Large intestine (tissue), 3 donors: ENCODE measurements at regions not wholly inside any gene's neighbourhood (a gene's known extent, or its start where the extent isn't known, plus 50 kb on each side); places are given as distances from the start of the nearest gene placed in this dataset.

Source experiments
- DNase-seq, 2 donors: peaks; one replicate each; pipeline versions ENCODE4 v3.0.0 to v3.0.0-alpha.2; 2013
- H3K27ac ChIP-seq: one replicate; pipeline ENCODE4 v1.5.1; 2013; ENCODE audit warnings: low read length
- H3K27me3 ChIP-seq: 2 replicates; pipeline ENCODE4 v1.6.1; 2013; ENCODE audit warnings: low read length; ENCODE audit not compliant: control insufficient read depth, insufficient read depth
- H3K36me3 ChIP-seq: 2 replicates; pipeline ENCODE4 v1.6.1; 2013; ENCODE audit warnings: low read length; ENCODE audit not compliant: control insufficient read depth, insufficient read depth
- H3K4me1 ChIP-seq: one replicate; pipeline ENCODE4 v1.6.1; 2013; ENCODE audit warnings: low read length; ENCODE audit not compliant: control insufficient read depth, insufficient read depth
- H3K4me3 ChIP-seq: one replicate; pipeline ENCODE4 v1.5.1; 2013; ENCODE audit warnings: low read length
- H3K9me3 ChIP-seq: one replicate; pipeline ENCODE4 v1.6.1; 2013; ENCODE audit warnings: mild to moderate bottlenecking, low read depth, low read length, moderate library complexity; ENCODE audit not compliant: control insufficient read depth
- WGBS: methylation state at CpG from one replicate; pipeline ENCODE4 v1.1.5; 2013; ENCODE audit warnings: low lambda C conversion rate; ENCODE audit not compliant: insufficient coverage; 5-methylcytosine and 5-hydroxymethylcytosine counted together

DNA sequence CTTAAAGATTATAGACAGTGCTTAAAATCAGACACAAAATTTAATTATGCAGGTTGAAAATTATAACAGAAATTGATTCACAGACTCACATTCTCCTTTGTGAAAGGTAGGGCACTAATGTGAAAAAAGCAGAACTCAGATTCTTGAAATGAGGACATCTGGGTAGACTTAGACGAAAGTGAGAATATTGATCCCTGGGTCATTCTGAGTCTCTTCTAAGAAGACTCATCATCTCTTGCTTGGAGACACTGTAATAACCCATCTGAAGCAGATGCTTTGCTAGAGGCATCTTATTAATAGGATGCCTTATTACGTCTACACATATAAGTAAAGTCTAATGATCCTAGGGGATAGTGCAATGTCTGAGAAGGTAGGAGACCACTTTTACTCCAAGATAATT is 274.4 kb downstream of the HINT1 start:
- no peaks in the 10 kb centered on the region for H3K27me3 ChIP-seq
- no peaks in the 10 kb centered on the region for H3K9me3 ChIP-seq
- no peak overlapping the region for H3K4me3 ChIP-seq
- peaks cover 9% of the 10 kb centered on the region for H3K4me1 ChIP-seq
- DNase-seq: no peak
- H3K36me3 ChIP-seq: no peaks in the 10 kb centered on the region
- no peak overlapping the region for H3K27ac ChIP-seq
- no CpG with 5 or more reads among the region's 2 CpGs for WGBS

DNA sequence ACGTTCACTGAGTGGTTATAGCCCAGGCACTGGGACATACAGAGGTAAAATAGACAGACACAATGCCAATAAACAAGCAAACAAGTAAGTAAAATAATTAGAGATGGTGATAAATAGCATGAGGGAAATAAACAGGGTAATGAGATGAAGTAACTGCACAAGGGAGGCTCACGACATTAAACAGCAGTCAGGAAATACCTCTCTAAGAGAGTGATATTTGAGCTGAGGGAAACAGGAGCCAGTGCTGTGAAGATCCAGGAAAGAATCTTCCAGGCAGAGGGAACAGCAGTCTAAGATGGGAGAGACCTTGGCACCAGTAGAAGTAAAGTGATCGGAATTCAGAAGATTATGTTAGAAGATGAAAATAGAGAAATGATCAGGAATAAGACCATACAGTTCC is 279.4 kb downstream of the HINT1 start:
- H3K4me1 ChIP-seq: peaks cover 28% of the 10 kb centered on the region
- WGBS: 30% methylated on average over 3 of the region's 3 CpGs
- peak in 1 of 2 donors; percentile 26 for DNase-seq
- peak overlapping the region; percentile 81 for H3K27ac ChIP-seq
- no peaks in the 10 kb centered on the region for H3K27me3 ChIP-seq
- H3K36me3 ChIP-seq: no peaks in the 10 kb centered on the region
- no peak overlapping the region for H3K4me3 ChIP-seq
- H3K9me3 ChIP-seq: no peaks in the 10 kb centered on the region

DNA sequence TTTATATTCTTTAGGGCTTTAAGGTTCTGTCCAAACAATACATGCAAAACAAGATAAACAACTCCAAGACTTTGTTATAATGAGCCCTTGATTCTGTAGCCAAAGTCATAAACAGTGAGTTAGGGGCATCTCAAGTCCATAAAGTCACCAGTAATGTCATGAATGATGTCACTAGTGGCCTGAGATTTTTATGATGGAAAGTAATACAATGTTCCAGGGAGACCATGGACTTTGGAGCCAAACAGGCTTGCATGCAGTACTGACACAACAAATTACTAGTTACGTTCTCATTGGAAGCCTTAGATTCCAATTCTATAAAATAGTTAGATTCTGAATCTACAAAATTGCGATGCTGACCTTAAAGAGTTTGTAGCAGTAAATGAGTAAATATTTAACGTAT is 280.0 kb downstream of the HINT1 start:
- Histone ChIP-seq H3K27me3 (no peaks in the 10 kb centered on the region), H3K9me3 (no peaks in the 10 kb centered on the region), H3K4me3 (no peak overlapping the region), H3K36me3 (no peaks in the 10 kb centered on the region), H3K4me1 (peaks cover 28% of the 10 kb centered on the region), H3K27ac (peak overlapping the region; percentile 81)
- DNase-seq: peak; percentile 81 to 95
- 8% methylated on average over 2 of the region's 3 CpGs for WGBS

DNA sequence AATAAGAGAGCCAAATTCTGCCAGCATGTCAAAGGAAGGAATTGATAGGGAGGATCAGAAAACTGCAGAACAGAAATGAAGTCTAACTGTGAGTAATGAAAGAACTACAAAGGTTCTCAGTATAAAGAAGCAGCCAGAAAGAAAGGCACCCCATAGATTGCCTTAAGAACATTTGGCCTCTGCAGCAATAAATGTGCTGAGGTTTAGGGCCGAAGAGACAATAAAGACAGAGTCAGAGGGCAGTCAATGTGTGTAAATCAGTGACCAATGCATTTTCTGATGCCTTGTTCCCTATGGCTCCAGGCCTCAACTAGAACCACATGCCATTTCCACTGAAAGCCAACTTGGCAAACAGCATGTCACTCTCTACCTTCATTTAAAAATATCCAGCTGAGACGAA is 281.0 kb downstream of the HINT1 start:
- Histone ChIP-seq H3K9me3 (no peaks in the 10 kb centered on the region), H3K4me3 (no peak overlapping the region), H3K4me1 (peaks cover 28% of the 10 kb centered on the region), H3K27ac (peak overlapping the region; percentile 81), H3K36me3 (no peaks in the 10 kb centered on the region), H3K27me3 (no peaks in the 10 kb centered on the region)
- WGBS: no CpG with 5 or more reads among the region's 2 CpGs
- peak; percentile 56 to 70 for DNase-seq

DNA sequence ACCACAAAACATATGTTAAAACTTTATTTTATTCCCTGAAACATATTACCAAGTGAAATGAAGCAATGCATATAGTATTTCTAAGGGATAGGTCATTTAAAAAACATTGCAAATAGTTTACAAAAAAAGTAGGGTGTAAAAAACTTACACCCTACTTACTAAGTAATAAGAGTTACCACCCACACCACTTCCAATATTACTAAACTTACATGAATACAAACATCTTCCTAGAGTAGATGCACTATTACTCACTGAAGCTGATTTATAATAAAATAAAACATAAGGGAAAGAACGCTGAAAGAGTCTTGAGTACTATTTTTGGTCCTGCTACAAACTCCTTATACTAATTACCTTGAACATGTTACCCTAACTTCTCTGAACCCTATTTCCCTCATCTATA is 289.4 kb downstream of the HINT1 start:
- H3K9me3 ChIP-seq: no peaks in the 10 kb centered on the region
- no peaks in the 10 kb centered on the region for H3K4me1 ChIP-seq
- H3K27me3 ChIP-seq: no peaks in the 10 kb centered on the region
- no CpG with 5 or more reads among the region's 1 CpG for WGBS
- DNase-seq: no peak
- no peaks in the 10 kb centered on the region for H3K36me3 ChIP-seq
- no peak overlapping the region for H3K4me3 ChIP-seq
- no peak overlapping the region for H3K27ac ChIP-seq

DNA sequence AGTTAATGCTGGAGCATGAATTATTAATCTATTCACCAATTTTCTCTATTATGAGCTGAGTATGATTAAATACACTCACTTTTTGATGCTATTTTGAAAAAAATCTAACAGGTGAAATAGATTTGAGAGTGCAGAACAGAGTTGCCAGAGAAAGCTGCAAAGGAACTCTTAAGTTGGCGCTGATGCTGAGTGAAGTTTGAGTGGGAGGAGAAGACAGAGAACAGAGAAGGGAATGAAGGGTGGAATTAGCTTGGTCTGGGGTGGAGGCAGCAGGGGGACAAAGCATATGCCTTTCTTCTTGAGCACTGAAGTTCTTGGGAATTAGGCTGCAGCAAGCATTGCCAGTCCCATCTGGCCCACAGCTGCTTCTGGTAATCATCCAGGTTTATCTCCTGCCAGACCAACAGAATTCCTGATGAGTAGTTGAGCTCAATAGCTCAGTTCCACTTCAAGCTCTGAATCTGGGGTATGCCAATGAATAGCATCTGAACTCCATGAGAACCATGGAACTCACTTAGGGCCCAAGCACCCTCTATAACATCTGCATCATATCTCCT is 290.1 kb downstream of the HINT1 start:
- H3K9me3 ChIP-seq: no peaks in the 10 kb centered on the region
- H3K4me3 ChIP-seq: no peak overlapping the region
- H3K36me3 ChIP-seq: no peaks in the 10 kb centered on the region
- H3K27ac ChIP-seq: no peak overlapping the region
- 88% methylated on average over 1 of the region's 1 CpG for WGBS
- no peaks in the 10 kb centered on the region for H3K4me1 ChIP-seq
- H3K27me3 ChIP-seq: no peaks in the 10 kb centered on the region
- DNase-seq: no peak

DNA sequence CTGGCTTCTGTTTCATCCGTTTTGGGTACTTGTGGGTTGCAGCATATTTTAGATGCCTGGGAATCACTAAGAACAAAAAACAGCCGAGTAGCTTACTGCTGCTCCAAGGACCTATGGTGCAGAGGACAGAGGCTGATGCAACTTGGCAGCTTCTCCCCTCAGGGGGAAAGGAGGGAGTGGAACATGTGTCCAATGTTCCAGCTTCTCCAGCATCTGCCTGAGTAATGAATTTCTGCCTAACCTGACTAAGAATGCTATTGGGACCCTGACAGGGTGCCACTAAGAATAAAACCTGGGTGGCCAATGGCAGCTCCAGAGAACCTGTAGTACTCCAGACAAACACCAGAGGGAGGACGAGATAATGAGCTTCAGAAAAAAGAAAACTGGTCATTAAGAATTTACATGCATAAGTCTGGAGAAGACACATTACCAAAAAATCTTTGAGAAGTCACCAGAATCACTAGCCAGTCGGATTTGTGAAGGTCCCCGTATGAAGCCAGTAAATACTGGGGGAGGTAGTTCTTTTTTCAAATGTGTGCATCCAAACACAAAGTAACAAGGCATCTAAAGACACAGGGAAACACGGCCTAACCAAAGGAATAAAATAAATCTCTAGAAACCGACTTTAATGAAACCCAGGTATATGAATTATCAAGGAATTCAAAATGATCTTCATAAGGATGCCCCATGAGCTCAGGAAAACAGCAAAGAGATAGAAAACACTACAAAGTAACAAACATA is 293.5 kb downstream of the HINT1 start:
- no peaks in the 10 kb centered on the region for H3K4me1 ChIP-seq
- 80% methylated on average over 1 of the region's 7 CpGs for WGBS
- peak in 1 of 2 donors; percentile 11 for DNase-seq
- H3K36me3 ChIP-seq: no peaks in the 10 kb centered on the region
- no peak overlapping the region for H3K4me3 ChIP-seq
- H3K27me3 ChIP-seq: no peaks in the 10 kb centered on the region
- H3K9me3 ChIP-seq: no peaks in the 10 kb centered on the region
- H3K27ac ChIP-seq: no peak overlapping the region

DNA sequence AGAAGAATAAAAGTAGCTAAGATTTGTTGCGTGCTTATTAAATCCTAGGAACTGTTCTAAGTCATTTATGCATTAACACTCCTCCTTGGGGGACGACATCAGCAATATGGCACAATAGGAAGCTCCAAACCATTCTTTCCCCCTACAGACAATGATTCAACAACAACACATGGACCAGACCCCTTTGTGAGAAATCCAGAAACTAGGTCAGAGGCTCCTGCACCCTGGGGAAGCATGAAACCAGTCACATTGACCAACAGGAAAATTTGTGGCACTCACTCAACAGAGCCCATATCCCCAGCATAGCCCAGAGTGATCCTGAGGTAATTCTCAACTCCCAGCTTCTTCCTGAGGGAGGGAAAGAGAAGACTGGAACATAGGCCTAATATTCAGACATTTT is 294.4 kb downstream of the HINT1 start:
- no CpG with 5 or more reads among the region's 2 CpGs for WGBS

DNA sequence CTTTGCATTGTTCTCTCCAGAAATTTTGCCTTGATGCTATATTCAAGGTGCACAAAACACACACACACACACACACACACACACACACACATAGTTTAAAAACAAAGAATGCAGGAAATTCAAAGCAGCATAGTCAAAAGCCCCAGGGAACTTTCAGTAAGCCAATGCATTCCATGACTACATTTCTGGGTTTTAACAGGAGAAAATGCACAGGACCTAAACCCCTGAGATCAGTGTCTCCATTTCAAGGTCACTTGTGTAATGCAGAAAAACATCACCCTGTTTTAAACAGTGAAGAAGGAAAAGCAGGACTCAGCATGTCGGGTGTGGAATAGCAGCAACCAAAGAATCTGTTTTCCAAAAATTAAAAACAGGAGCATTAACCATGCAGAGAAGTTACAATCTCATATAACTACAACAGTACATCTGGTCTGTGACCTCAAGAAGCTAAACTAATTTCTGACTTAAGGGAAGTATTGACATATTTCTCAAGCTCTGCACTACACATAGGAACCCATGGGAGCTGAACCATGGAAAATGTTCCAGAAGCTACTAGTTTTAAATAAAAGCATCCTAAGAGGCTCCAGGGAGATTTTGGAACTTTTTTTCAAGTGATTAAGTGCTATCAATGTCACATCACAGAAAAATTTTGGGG is 296.7 kb downstream of the HINT1 start:
- no peaks in the 10 kb centered on the region for H3K27me3 ChIP-seq
- WGBS: no CpG with 5 or more reads among the region's 1 CpG
- H3K4me1 ChIP-seq: no peaks in the 10 kb centered on the region
- no peaks in the 10 kb centered on the region for H3K9me3 ChIP-seq
- DNase-seq: no peak
- H3K36me3 ChIP-seq: no peaks in the 10 kb centered on the region
- no peak overlapping the region for H3K27ac ChIP-seq
- H3K4me3 ChIP-seq: no peak overlapping the region

More for the DNA sequence above, 294.4 kb downstream of the HINT1 start:
- Histone ChIP-seq H3K4me3 (no peak overlapping the region), H3K9me3 (no peaks in the 10 kb centered on the region), H3K4me1 (no peaks in the 10 kb centered on the region), H3K27me3 (no peaks in the 10 kb centered on the region), H3K27ac (no peak overlapping the region), H3K36me3 (no peaks in the 10 kb centered on the region)
- DNase-seq: no peak

DNA sequence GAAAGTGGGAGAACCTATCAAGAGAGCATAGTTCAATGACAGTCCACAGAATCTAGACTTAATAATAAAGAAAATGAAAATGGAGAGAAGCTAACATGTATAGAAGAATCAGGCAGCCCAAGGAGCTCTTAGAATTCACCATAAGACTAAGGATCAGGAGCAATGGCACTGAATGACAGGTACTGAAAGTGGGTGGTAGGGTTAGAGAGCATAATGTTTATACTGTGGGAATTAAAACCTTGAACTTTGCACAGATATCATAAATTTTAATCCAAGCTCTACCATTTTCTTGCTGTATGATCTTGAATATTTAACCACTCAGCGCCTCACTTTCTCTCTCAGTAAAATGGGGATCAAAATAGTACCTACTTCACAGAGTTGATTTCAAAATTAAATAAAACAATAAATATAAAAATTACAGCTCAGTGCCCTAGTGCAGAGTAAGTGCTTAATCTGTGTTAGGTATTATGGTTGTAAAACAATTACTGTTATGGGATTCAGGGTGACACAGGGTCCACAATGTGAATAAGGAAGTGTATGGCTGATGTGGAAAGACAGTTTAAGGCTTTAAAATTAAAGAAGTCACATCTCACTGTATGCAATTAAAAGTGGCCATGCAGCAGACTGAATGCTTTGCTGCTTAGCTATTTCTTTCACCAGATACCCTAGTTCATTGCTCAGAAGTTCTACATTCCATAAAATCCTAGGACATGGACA is 319.8 kb downstream of the HINT1 start:
- Histone ChIP-seq H3K27me3 (no peaks in the 10 kb centered on the region), H3K27ac (no peak overlapping the region), H3K36me3 (no peaks in the 10 kb centered on the region), H3K4me3 (no peak overlapping the region), H3K9me3 (no peaks in the 10 kb centered on the region), H3K4me1 (peaks cover 3% of the 10 kb centered on the region)
- peak; percentile 3 to 6 for DNase-seq
- no CpG with 5 or more reads among the region's 1 CpG for WGBS
